NCI-H460 (cell line): ENCODE measurements at regions not wholly inside any gene's neighbourhood (a gene's known extent, or its start where the extent isn't known, plus 50 kb on each side); places are given as distances from the start of the nearest gene placed in this dataset.

Experiments used
- DNase-seq: peaks from one replicate; pipeline ENCODE4 v3.0.0-alpha.2; 2016; ENCODE audit warnings: low read depth; ENCODE audit errors: extremely low read depth

- no peak for DNase-seq
These were observed 137.0 kb downstream of the PLPP3 start for GRCh38 chr1:56442290-56442877.

GRCh38 chr1:56441601-56442000, 137.8 kb downstream of the PLPP3 start:
- no peak for DNase-seq

- DNase-seq: no peak
These were observed 139.6 kb downstream of the PLPP3 start for GRCh38 chr1:56439610-56440264.

- DNase-seq: no peak
These were observed 140.3 kb downstream of the PLPP3 start for GRCh38 chr1:56438901-56439551.

GRCh38 chr1:56437959-56438358, 141.4 kb downstream of the PLPP3 start:
- DNase-seq: no peak

- DNase-seq: no peak
These were observed 142.4 kb downstream of the PLPP3 start for GRCh38 chr1:56436912-56437417.

- DNase-seq: no peak
These were observed 143.1 kb downstream of the PLPP3 start for GRCh38 chr1:56436296-56436695.

GRCh38 chr1:56435434-56436262, 143.7 kb downstream of the PLPP3 start:
- DNase-seq: no peak

- no peak for DNase-seq
These were observed 144.6 kb downstream of the PLPP3 start for GRCh38 chr1:56434740-56435139.

GRCh38 chr1:56434025-56434424, 145.3 kb downstream of the PLPP3 start:
- DNase-seq: no peak

- no peak for DNase-seq
These were observed 146.2 kb downstream of the PLPP3 start for GRCh38 chr1:56433056-56433577.

- DNase-seq: no peak
These were observed 147.0 kb downstream of the PLPP3 start for GRCh38 chr1:56432166-56432971.

- no peak for DNase-seq
These were observed 149.1 kb downstream of the PLPP3 start for GRCh38 chr1:56430141-56430839.

- no peak for DNase-seq
These were observed 150.1 kb downstream of the PLPP3 start for GRCh38 chr1:56429288-56429687.

GRCh38 chr1:56426587-56427381, 152.6 kb downstream of the PLPP3 start:
- no peak for DNase-seq

- DNase-seq: no peak
These were observed 153.8 kb downstream of the PLPP3 start for GRCh38 chr1:56425494-56426037.

- DNase-seq: no peak
These were observed 154.4 kb downstream of the PLPP3 start for GRCh38 chr1:56424744-56425493.

- no peak for DNase-seq
These were observed 155.6 kb downstream of the PLPP3 start for GRCh38 chr1:56423716-56424115.
